Liver (tissue), 8 donors: ENCODE measurements at regions not wholly inside any gene's neighbourhood (a gene's known extent, or its start where the extent isn't known, plus 50 kb on each side); places are given as distances from the start of the nearest gene placed in this dataset.

Source experiments
- DNase-seq: peaks from one replicate; pipeline ENCODE4 v3.0.0-alpha.2; 2017; ENCODE audit warnings: low spot score
- H3K27ac ChIP-seq, 2 donors: one replicate each; pipeline ENCODE4 v1.7.0; 2013; ENCODE audit warnings: inconsistent platforms in 2 of 2, low read length in 2 of 2, control low read depth in 1 of 2, low read depth in 1 of 2, mild to moderate bottlenecking in 1 of 2
- H3K27me3 ChIP-seq, 4 donors: one replicate each; pipeline versions ENCODE4 v1.6.1 to v1.7.0; 2013; ENCODE audit warnings: low read length in 3 of 4, inconsistent platforms in 1 of 4, mild to moderate bottlenecking in 1 of 4, moderate library complexity in 1 of 4; ENCODE audit not compliant: control insufficient read depth in 4 of 4, insufficient read depth in 4 of 4
- H3K36me3 ChIP-seq, 4 donors: one replicate each; pipeline versions ENCODE4 v1.6.1 to v1.7.0; 2013; ENCODE audit warnings: low read length in 3 of 4, mild to moderate bottlenecking in 3 of 4, low read depth in 1 of 4, moderate library complexity in 1 of 4; ENCODE audit not compliant: control insufficient read depth in 4 of 4, insufficient read depth in 3 of 4
- H3K4me1 ChIP-seq, 4 donors: one replicate each; pipeline versions ENCODE4 v1.6.1 to v1.7.0; 2013; ENCODE audit warnings: low read length in 3 of 4, mild to moderate bottlenecking in 3 of 4, moderate library complexity in 1 of 4; ENCODE audit not compliant: control insufficient read depth in 4 of 4, insufficient read depth in 4 of 4
- H3K4me3 ChIP-seq, 3 donors: one replicate each; pipeline versions ENCODE4 v1.6.1 to v1.7.0; 2013; ENCODE audit warnings: low read length in 3 of 3, control low read depth in 1 of 3, low read depth in 1 of 3, mild to moderate bottlenecking in 1 of 3
- H3K9ac ChIP-seq, 2 donors: one replicate each; pipeline ENCODE4 v1.7.0; 2013; ENCODE audit warnings: low read length in 2 of 2, mild to moderate bottlenecking in 2 of 2, moderate library complexity in 2 of 2, control low read depth in 1 of 2, low read depth in 1 of 2
- H3K9me3 ChIP-seq, 4 donors: one replicate each; pipeline versions ENCODE4 v1.6.1 to v1.7.0; 2013; ENCODE audit warnings: low read length in 3 of 4; ENCODE audit not compliant: control insufficient read depth in 4 of 4
- ATF3 ChIP-seq: IDR thresholded peaks from 2 replicates; pipeline ENCODE4 v1.6.1; 2016; ENCODE audit warnings: antibody characterized with exemption
- EGR1 ChIP-seq, 2 donors: IDR thresholded peaks; 2 replicates each; pipeline ENCODE4 v1.6.1; 2016 to 2018; ENCODE audit warnings: antibody characterized with exemption in 2 of 2, low read depth in 2 of 2
- FOXA2 ChIP-seq: IDR thresholded peaks from 2 replicates; pipeline ENCODE4 v1.6.1; 2016; ENCODE audit warnings: antibody characterized with exemption
- GABPA ChIP-seq, 2 donors: IDR thresholded peaks in 1 of 2; conservative IDR thresholded peaks in 1 of 2; 2 replicates each; pipeline ENCODE4 v1.6.1; 2016; ENCODE audit warnings: antibody characterized with exemption in 2 of 2, mild to moderate bottlenecking in 1 of 2, moderate library complexity in 1 of 2
- HNF4A ChIP-seq, 2 donors: conservative IDR thresholded peaks; 2 replicates each; pipeline ENCODE4 v1.6.1; 2016; ENCODE audit warnings: antibody characterized with exemption in 2 of 2, mild to moderate bottlenecking in 2 of 2
- JUND ChIP-seq, 2 donors: IDR thresholded peaks; 2 replicates each; pipeline ENCODE4 v1.6.1; 2016; ENCODE audit warnings: antibody characterized with exemption in 2 of 2
- MAX ChIP-seq: IDR thresholded peaks from 2 replicates; pipeline ENCODE4 v1.6.1; 2016; ENCODE audit warnings: antibody characterized with exemption
- NR2F2 ChIP-seq: IDR thresholded peaks from 2 replicates; pipeline ENCODE4 v1.6.1; 2016; ENCODE audit warnings: antibody characterized with exemption
- RXRA ChIP-seq, 2 donors: IDR thresholded peaks; 2 replicates each; pipeline ENCODE4 v1.6.1; 2017 to 2018; ENCODE audit warnings: antibody characterized with exemption in 2 of 2, mild to moderate bottlenecking in 1 of 2
- SP1 ChIP-seq: IDR thresholded peaks from 2 replicates; pipeline ENCODE4 v1.6.1; 2018; ENCODE audit warnings: antibody characterized with exemption, mild to moderate bottlenecking
- YY1 ChIP-seq: IDR thresholded peaks from 2 replicates; pipeline ENCODE4 v1.6.1; 2016; ENCODE audit warnings: antibody characterized with exemption, mild to moderate bottlenecking
- WGBS: extraction: QIAGEN DNeasy Blood & Tissue Kit; methylation state at CpG from one replicate; pipeline ENCODE4 v1.1.7; 2013; 5-methylcytosine and 5-hydroxymethylcytosine counted together
- TF ChIP-seq, protein P1 (sequence below): IDR thresholded peaks from 2 replicates; pipeline ENCODE4 v1.6.1; 2016; ENCODE audit warnings: antibody characterized with exemption
- TF ChIP-seq, protein P2 (sequence below): fragments of 150-350 bp; IDR thresholded peaks from 2 replicates; pipeline ENCODE4 v1.5.1; 2017; ENCODE audit warnings: improper control_type of control experiment, low read depth, low read length; ENCODE audit not compliant: missing input control
- donor health status: healthy.
- donor health status: healthy.
- donor health status: healthy.
- donor health status: healthy.
- donor health status: healthy.

GRCh38 chr16:63980763-63981162 is 1141.1 kb downstream of the CDH11 start:
- Histone ChIP-seq H3K27ac (no peak overlapping the region), H3K9me3 (no peaks in the 10 kb centered on the region), H3K9ac (no peak overlapping the region), H3K27me3 (no peaks in the 10 kb centered on the region), H3K4me1 (no peaks in the 10 kb centered on the region), H3K4me3 (no peak overlapping the region), H3K36me3 (no peaks in the 10 kb centered on the region)
- no peak for TF ChIP-seq GABPA (IDR thresholded peaks at IDR 0.05 in 1 of 2, conservative IDR thresholded peaks at IDR 0.05 in 1 of 2)
- no peak for TF ChIP-seq EGR1 (IDR thresholded peaks at IDR 0.05; ENCODE audit: low read depth in 2 of 2)
- TF ChIP-seq, protein P1, sequence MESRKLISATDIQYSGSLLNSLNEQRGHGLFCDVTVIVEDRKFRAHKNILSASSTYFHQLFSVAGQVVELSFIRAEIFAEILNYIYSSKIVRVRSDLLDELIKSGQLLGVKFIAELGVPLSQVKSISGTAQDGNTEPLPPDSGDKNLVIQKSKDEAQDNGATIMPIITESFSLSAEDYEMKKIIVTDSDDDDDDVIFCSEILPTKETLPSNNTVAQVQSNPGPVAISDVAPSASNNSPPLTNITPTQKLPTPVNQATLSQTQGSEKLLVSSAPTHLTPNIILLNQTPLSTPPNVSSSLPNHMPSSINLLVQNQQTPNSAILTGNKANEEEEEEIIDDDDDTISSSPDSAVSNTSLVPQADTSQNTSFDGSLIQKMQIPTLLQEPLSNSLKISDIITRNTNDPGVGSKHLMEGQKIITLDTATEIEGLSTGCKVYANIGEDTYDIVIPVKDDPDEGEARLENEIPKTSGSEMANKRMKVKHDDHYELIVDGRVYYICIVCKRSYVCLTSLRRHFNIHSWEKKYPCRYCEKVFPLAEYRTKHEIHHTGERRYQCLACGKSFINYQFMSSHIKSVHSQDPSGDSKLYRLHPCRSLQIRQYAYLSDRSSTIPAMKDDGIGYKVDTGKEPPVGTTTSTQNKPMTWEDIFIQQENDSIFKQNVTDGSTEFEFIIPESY, result no peak
- TF ChIP-seq ATF3, result no peak
- TF ChIP-seq YY1, result no peak
- TF ChIP-seq FOXA2, result no peak
- TF ChIP-seq, protein P2, sequence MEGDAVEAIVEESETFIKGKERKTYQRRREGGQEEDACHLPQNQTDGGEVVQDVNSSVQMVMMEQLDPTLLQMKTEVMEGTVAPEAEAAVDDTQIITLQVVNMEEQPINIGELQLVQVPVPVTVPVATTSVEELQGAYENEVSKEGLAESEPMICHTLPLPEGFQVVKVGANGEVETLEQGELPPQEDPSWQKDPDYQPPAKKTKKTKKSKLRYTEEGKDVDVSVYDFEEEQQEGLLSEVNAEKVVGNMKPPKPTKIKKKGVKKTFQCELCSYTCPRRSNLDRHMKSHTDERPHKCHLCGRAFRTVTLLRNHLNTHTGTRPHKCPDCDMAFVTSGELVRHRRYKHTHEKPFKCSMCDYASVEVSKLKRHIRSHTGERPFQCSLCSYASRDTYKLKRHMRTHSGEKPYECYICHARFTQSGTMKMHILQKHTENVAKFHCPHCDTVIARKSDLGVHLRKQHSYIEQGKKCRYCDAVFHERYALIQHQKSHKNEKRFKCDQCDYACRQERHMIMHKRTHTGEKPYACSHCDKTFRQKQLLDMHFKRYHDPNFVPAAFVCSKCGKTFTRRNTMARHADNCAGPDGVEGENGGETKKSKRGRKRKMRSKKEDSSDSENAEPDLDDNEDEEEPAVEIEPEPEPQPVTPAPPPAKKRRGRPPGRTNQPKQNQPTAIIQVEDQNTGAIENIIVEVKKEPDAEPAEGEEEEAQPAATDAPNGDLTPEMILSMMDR, result no peak
- TF ChIP-seq HNF4A (conservative IDR thresholded peaks at IDR 0.05), result no peak
- no peak for DNase-seq
- WGBS, result 54% methylated on average over 3 of the region's 3 CpGs

DNA sequence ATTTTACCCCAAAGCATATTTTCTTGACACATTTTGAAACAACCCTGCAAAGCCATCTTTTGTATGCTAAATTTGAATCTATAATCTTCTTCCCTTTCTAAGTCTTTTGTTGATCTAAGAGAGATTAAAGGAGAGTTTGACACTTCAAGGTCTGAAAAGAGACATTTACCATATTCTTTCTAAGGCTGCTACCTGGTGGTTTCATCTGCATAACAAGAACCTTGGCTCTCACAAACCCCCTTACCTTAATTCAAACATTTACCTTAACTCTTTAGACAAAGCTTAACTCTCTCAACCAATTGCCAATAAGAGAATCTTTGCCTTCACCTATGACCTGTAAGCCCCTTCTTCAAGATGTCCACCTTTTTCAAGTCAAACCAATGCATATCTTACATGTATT is 1143.6 kb downstream of the CDH11 start:
- H3K27me3 ChIP-seq, result no peaks in the 10 kb centered on the region
- no peak overlapping the region for H3K9ac ChIP-seq
- H3K4me3 ChIP-seq, result no peak overlapping the region
- no peaks in the 10 kb centered on the region for H3K9me3 ChIP-seq
- DNase-seq, result no peak
- no peak for TF ChIP-seq GABPA (IDR thresholded peaks at IDR 0.05 in 1 of 2, conservative IDR thresholded peaks at IDR 0.05 in 1 of 2)
- H3K4me1 ChIP-seq, result no peaks in the 10 kb centered on the region
- H3K36me3 ChIP-seq, result no peaks in the 10 kb centered on the region
- no peak overlapping the region for H3K27ac ChIP-seq

DNA sequence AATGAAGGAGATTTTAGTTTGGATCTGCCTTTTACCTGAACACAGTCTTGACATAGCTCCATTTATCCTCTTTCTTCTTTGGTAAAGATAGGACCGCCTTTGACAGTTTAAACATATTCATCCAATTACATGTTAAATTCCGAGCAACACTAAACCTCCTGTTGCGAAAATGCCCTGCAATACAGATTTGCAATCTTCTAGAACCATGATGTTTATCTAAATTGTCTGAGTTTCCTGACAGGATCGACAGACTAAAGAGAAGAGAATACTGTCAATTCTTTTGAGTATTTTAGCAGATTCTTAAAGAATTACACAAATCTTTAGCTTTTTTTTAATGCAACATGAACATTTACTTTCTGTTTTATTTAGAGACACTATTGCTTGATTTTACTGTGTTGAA is 1145.5 kb downstream of the CDH11 start:
- no peaks in the 10 kb centered on the region for H3K36me3 ChIP-seq
- H3K9ac ChIP-seq, result no peak overlapping the region
- H3K9me3 ChIP-seq, result no peaks in the 10 kb centered on the region
- H3K4me3 ChIP-seq, result no peak overlapping the region
- no peaks in the 10 kb centered on the region for H3K27me3 ChIP-seq
- 69% methylated on average over 4 of the region's 4 CpGs for WGBS
- no peaks in the 10 kb centered on the region for H3K4me1 ChIP-seq
- H3K27ac ChIP-seq, result no peak overlapping the region
- no peak for DNase-seq
- TF ChIP-seq GABPA (IDR thresholded peaks at IDR 0.05 in 1 of 2, conservative IDR thresholded peaks at IDR 0.05 in 1 of 2) (no peak), HNF4A (conservative IDR thresholded peaks at IDR 0.05) (no peak), JUND (IDR thresholded peaks at IDR 0.05) (no peak), RXRA (IDR thresholded peaks at IDR 0.05) (no peak), MAX (no peak), NR2F2 (no peak), SP1 (no peak)
- TF ChIP-seq, protein P1, result no peak
- TF ChIP-seq, protein P2, result no peak
